Endothelial cell of umbilical vein (primary cell): ENCODE measurements at regions not wholly inside any gene's neighbourhood (a gene's known extent, or its start where the extent isn't known, plus 50 kb on each side); places are given as distances from the start of the nearest gene placed in this dataset.

ENCODE experiments used
- CTCF ChIP-seq, 2 donors: IDR thresholded peaks; 1 replicate in 1 of 2; 2 replicates in 1 of 2; pipeline ENCODE4 v1.5.1; 2011; ENCODE audit warnings: low read length in 2 of 2, mild to moderate bottlenecking in 2 of 2, moderate library complexity in 2 of 2, control low read depth in 1 of 2, inconsistent platforms in 1 of 2, low read depth in 1 of 2; ENCODE audit not compliant: insufficient read depth in 1 of 2; ENCODE audit errors: extremely low read depth in 1 of 2
- EZH2 ChIP-seq: IDR thresholded peaks from 2 replicates; pipeline ENCODE4 v1.6.1; 2012; ENCODE audit warnings: borderline replicate concordance, low read depth, mild to moderate bottlenecking, moderate library complexity, low read length, inconsistent platforms; ENCODE audit not compliant: severe bottlenecking
- FOS ChIP-seq: IDR thresholded peaks from 2 replicates; pipeline ENCODE4 v1.6.1; 2011; ENCODE audit warnings: mild to moderate bottlenecking, low read length, moderate library complexity, borderline replicate concordance; ENCODE audit not compliant: insufficient read depth
- GATA2 ChIP-seq: IDR thresholded peaks from 2 replicates; pipeline ENCODE4 v1.7.0; 2011; ENCODE audit warnings: low read depth, mild to moderate bottlenecking, moderate library complexity, mixed read lengths, low read length; ENCODE audit not compliant: insufficient read length, insufficient read depth
- JUN ChIP-seq: IDR thresholded peaks from 2 replicates; pipeline ENCODE4 v1.6.1; 2011; ENCODE audit warnings: borderline replicate concordance, low read depth; ENCODE audit not compliant: insufficient read length, insufficient read depth
- MAX ChIP-seq: IDR thresholded peaks from 2 replicates; pipeline ENCODE4 v1.6.1; 2011; ENCODE audit not compliant: insufficient read depth, insufficient read length
- MYC ChIP-seq: IDR thresholded peaks from one replicate; pipeline ENCODE4 v1.6.1; 2011; ENCODE audit warnings: mild to moderate bottlenecking, low read depth, low read length
- POLR2A ChIP-seq: IDR thresholded peaks from 2 replicates; pipeline ENCODE4 v1.6.1; 2012; ENCODE audit warnings: low read depth, mild to moderate bottlenecking, control low read depth, low read length
- POLR2AphosphoS5 ChIP-seq: IDR thresholded peaks from 2 replicates; pipeline ENCODE4 v1.6.1; 2012; ENCODE audit warnings: low read depth, mild to moderate bottlenecking, control low read depth, low read length, moderate library complexity; ENCODE audit not compliant: insufficient read depth

GRCh38 chr3:111434941-111435622, 106.9 kb upstream of the CD96 start:
- no peak for TF ChIP-seq MYC
- TF ChIP-seq EZH2: no peak
- no peak for TF ChIP-seq POLR2AphosphoS5
- TF ChIP-seq CTCF (IDR thresholded peaks at IDR 0.05; ENCODE audit: extremely low read depth in 1 of 2, insufficient read depth in 1 of 2, low read depth in 1 of 2, low read length in 2 of 2): no peak
- no peak for TF ChIP-seq MAX
- TF ChIP-seq POLR2A: no peak
- TF ChIP-seq JUN: no peak
- no peak for TF ChIP-seq FOS
- TF ChIP-seq GATA2: no peak
